ENCODE measurements at regions not wholly inside any gene's neighbourhood (a gene's known extent, or its start where the extent isn't known, plus 50 kb on each side); places are given as distances from the start of the nearest gene placed in this dataset.

- H3K9me3 Mint-ChIP-seq (ENCODE audit: low read depth, unreplicated experiment) = peaks cover 3% of the 10 kb centered on the region
- no peak overlapping the region for H3K4me3 Mint-ChIP-seq (ENCODE audit: low read depth, unreplicated experiment)
- peaks cover 22% of the 10 kb centered on the region for H3K27me3 Mint-ChIP-seq (ENCODE audit: unreplicated experiment)
- H3K27ac Mint-ChIP-seq (ENCODE audit: unreplicated experiment) = no peak overlapping the region
- no peaks in the 10 kb centered on the region for H3K36me3 Mint-ChIP-seq (ENCODE audit: insufficient read depth, unreplicated experiment)
- H3K4me1 Mint-ChIP-seq (ENCODE audit: low read depth, unreplicated experiment) = no peaks in the 10 kb centered on the region
- intact Hi-C loops (cut with micrococcal nuclease; ENCODE audit: unreplicated experiment) = no loop called here
- CTCF ChIA-PET = no interaction called here
- no peak for DNase-seq
- no TSS peak for BruUV-seq (replicated peaks)
- TF ChIP-seq CTCF (IDR thresholded peaks at IDR 0.05; ENCODE audit: unreplicated experiment) = no peak
Measured at GRCh38 chr1:5739561-5740078, 252.6 kb downstream of the NPHP4 start.

GRCh38 chr1:5738911-5739462 is 253.2 kb downstream of the NPHP4 start:
- peaks cover 3% of the 10 kb centered on the region for H3K9me3 Mint-ChIP-seq (ENCODE audit: low read depth, unreplicated experiment)
- no peak for DNase-seq
- intact Hi-C loops (cut with micrococcal nuclease; ENCODE audit: unreplicated experiment) = no loop called here
- H3K4me1 Mint-ChIP-seq (ENCODE audit: low read depth, unreplicated experiment) = no peaks in the 10 kb centered on the region
- CTCF ChIA-PET = no interaction called here
- peaks cover 16% of the 10 kb centered on the region for H3K27me3 Mint-ChIP-seq (ENCODE audit: unreplicated experiment)
- H3K27ac Mint-ChIP-seq (ENCODE audit: unreplicated experiment) = no peak overlapping the region
- no peak overlapping the region for H3K4me3 Mint-ChIP-seq (ENCODE audit: low read depth, unreplicated experiment)
- no TSS peak for BruUV-seq (replicated peaks)
- H3K36me3 Mint-ChIP-seq (ENCODE audit: insufficient read depth, unreplicated experiment) = no peaks in the 10 kb centered on the region
- TF ChIP-seq CTCF (IDR thresholded peaks at IDR 0.05; ENCODE audit: unreplicated experiment) = no peak

GRCh38 chr1:5737081-5737480 is 255.1 kb downstream of the NPHP4 start:
- Mint-ChIP-seq H3K9me3 (ENCODE audit: low read depth, unreplicated experiment) (peaks cover 3% of the 10 kb centered on the region), H3K4me1 (ENCODE audit: low read depth, unreplicated experiment) (no peaks in the 10 kb centered on the region), H3K36me3 (ENCODE audit: insufficient read depth, unreplicated experiment) (no peaks in the 10 kb centered on the region), H3K27me3 (ENCODE audit: unreplicated experiment) (peaks cover 2% of the 10 kb centered on the region), H3K4me3 (ENCODE audit: low read depth, unreplicated experiment) (no peak overlapping the region), H3K27ac (ENCODE audit: unreplicated experiment) (no peak overlapping the region)
- DNase-seq = no peak
- no peak for TF ChIP-seq CTCF (IDR thresholded peaks at IDR 0.05; ENCODE audit: unreplicated experiment)
- CTCF ChIA-PET = no interaction called here
- BruUV-seq (replicated peaks) = no TSS peak
- intact Hi-C loops (cut with micrococcal nuclease; ENCODE audit: unreplicated experiment) = no loop called here

- CTCF ChIA-PET = no interaction called here
- peaks cover 14% of the 10 kb centered on the region for H3K27me3 Mint-ChIP-seq (ENCODE audit: unreplicated experiment)
- intact Hi-C loops (cut with micrococcal nuclease; ENCODE audit: unreplicated experiment) = no loop called here
Measured at GRCh38 chr1:5734996-5735395, 257.2 kb downstream of the NPHP4 start.

More at GRCh38 chr1:5734996-5735395, 257.2 kb downstream of the NPHP4 start:
- Mint-ChIP-seq H3K27ac (ENCODE audit: unreplicated experiment) (no peak overlapping the region), H3K4me1 (ENCODE audit: low read depth, unreplicated experiment) (no peaks in the 10 kb centered on the region), H3K4me3 (ENCODE audit: low read depth, unreplicated experiment) (no peak overlapping the region), H3K9me3 (ENCODE audit: low read depth, unreplicated experiment) (peaks cover 3% of the 10 kb centered on the region), H3K36me3 (ENCODE audit: insufficient read depth, unreplicated experiment) (no peaks in the 10 kb centered on the region)
- BruUV-seq (replicated peaks) = no TSS peak
- TF ChIP-seq CTCF (IDR thresholded peaks at IDR 0.05; ENCODE audit: unreplicated experiment) = no peak
- DNase-seq = no peak
